GM12864 (cell line): ENCODE measurements at regions not wholly inside any gene's neighbourhood (a gene's known extent, or its start where the extent isn't known, plus 50 kb on each side); places are given as distances from the start of the nearest gene placed in this dataset.
"Not testable (repeated sequence)": the region's sequence is repeated elsewhere in the genome, so short reads cannot be mapped to it uniquely, and the experiment has no call there.

Experiments
- DNase-seq: peaks from one replicate; pipeline ENCODE4 v3.0.0-alpha.2; 2011; ENCODE audit warnings: low read depth
- H3K4me3 ChIP-seq: 2 replicates; pipeline ENCODE4 v1.5.1; 2011; ENCODE audit warnings: mild to moderate bottlenecking, low read depth, low read length, control low read depth
- TF ChIP-seq, protein P1 (sequence below): IDR thresholded peaks from 2 replicates; pipeline ENCODE4 v1.5.1; 2011; ENCODE audit warnings: low read depth, mild to moderate bottlenecking, moderate library complexity, low read length, control low read depth, inconsistent platforms; ENCODE audit errors: missing control alignments

- TF ChIP-seq, protein P1, sequence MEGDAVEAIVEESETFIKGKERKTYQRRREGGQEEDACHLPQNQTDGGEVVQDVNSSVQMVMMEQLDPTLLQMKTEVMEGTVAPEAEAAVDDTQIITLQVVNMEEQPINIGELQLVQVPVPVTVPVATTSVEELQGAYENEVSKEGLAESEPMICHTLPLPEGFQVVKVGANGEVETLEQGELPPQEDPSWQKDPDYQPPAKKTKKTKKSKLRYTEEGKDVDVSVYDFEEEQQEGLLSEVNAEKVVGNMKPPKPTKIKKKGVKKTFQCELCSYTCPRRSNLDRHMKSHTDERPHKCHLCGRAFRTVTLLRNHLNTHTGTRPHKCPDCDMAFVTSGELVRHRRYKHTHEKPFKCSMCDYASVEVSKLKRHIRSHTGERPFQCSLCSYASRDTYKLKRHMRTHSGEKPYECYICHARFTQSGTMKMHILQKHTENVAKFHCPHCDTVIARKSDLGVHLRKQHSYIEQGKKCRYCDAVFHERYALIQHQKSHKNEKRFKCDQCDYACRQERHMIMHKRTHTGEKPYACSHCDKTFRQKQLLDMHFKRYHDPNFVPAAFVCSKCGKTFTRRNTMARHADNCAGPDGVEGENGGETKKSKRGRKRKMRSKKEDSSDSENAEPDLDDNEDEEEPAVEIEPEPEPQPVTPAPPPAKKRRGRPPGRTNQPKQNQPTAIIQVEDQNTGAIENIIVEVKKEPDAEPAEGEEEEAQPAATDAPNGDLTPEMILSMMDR = no peak
- DNase-seq = no peak
- H3K4me3 ChIP-seq = no peak overlapping the region
Observed at GRCh38 chr3:145219355-145220235, 941.4 kb downstream of the PLOD2 start.

- no peak overlapping the region for H3K4me3 ChIP-seq
- no peak for DNase-seq
- TF ChIP-seq, protein P1 = no peak
Observed at GRCh38 chr3:145224886-145225285, 936.1 kb downstream of the PLOD2 start.

DNA sequence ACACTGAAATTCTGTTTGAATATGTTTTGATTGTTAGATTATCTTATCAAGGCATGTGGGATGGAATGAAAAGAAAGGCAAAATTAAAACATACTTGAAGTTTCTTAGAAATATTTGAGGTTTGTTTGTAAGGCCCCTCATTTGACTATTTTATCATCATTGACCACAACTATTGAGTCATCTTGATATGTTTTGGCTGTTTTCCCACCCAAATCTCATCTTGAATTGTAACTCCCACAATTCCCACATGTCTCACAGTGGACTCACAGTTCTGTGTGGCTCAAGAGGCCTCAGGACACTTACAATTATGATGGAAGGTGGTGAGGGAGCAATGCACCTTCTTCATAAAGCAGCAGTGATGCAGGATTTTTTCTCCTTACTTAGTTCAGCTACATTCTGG, 917.1 kb downstream of the PLOD2 start:
- TF ChIP-seq, protein P1 = no peak
- H3K4me3 ChIP-seq = no peak overlapping the region
- no peak for DNase-seq

DNA sequence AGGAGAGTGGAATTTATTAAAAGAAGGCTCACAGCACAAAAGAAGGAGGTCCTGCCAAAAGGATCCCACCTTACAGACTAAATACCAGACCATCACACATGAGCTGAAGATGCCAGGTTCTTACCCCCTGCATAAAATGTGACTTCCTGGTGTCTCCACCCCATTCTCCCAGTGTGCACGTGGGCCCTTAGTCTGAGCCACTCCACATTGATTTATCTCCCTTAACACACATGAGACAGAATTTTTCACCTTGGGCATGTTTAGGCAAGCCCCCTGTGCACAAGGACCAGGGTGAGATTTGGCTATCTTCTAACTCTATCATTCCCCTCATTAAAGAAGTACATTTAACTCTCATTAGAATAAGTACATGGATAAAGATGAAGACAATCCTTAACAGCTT, 916.7 kb downstream of the PLOD2 start:
- H3K4me3 ChIP-seq = no peak overlapping the region
- TF ChIP-seq, protein P1 = no peak
- no peak for DNase-seq

GRCh38 chr3:145246291-145246690, 914.7 kb downstream of the PLOD2 start:
- no peak overlapping the region for H3K4me3 ChIP-seq
- TF ChIP-seq, protein P1 = no peak
- DNase-seq = no peak

GRCh38 chr3:145248928-145249327, 912.1 kb downstream of the PLOD2 start:
- TF ChIP-seq, protein P1 = no peak
- DNase-seq = no peak
- no peak overlapping the region for H3K4me3 ChIP-seq

DNA sequence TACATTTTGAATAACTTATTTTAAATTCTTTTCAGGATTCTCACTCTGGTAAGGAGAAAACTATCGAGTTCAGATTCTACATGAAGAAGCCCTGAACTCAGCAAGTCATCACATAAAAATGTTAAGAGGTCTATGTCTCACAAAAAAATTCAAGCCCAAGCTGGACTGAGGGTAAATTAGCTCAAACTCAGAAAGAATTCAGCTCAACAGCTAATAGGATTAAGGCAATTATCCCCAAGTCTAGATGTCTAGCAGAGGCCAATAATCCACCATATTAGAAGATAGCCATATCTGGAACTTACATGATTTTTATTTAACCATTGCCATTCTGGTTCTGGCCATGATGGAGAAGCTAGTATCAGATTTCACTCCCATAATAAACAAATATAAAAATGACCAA, 909.7 kb downstream of the PLOD2 start:
- no peak for DNase-seq
- no peak overlapping the region for H3K4me3 ChIP-seq
- TF ChIP-seq, protein P1 = no peak

DNA sequence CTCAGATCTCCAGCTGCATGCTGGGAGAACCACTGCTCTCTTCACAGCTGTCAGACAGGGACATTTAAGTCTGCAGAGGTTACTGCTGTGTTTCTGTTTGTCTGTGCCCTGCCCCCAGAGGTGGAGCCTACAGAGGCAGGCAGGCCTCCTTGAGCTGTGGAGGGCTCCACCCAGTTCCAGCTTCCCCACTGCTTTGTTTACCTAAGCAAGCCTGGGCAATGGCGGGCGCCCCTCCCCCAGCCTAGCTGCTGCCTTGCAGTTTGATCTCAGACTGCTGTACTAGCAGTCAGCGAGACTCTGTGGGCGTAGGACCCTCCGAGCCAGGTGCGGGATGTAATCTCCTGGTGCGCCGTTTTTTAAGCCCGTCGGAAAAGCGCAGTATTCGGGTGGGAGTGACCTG, 903.0 kb downstream of the PLOD2 start:
- not testable (repeated sequence) for DNase-seq, H3K4me3 ChIP-seq
